Lower lobe of right lung (tissue), 2 donors: ENCODE measurements at regions not wholly inside any gene's neighbourhood (a gene's known extent, or its start where the extent isn't known, plus 50 kb on each side); places are given as distances from the start of the nearest gene placed in this dataset.

ENCODE experiments used
- ATAC-seq, 2 donors: fragments of 200-7000 bp; cut with Tn5 transposase; one replicate each; pipeline ENCODE4 v1.9.1; 2020 to 2022; ENCODE audit warnings: mild to moderate bottlenecking in 2 of 2, moderate library complexity in 2 of 2
- DNase-seq: peaks from one replicate; pipeline ENCODE4 v3.0.0-alpha.2; 2020
- H3K27ac ChIP-seq: fragments of 200-600 bp; one replicate; pipeline ENCODE4 v1.8.0; 2022
- H3K27me3 ChIP-seq: fragments of 200-600 bp; one replicate; pipeline ENCODE4 v1.8.0; 2022; ENCODE audit warnings: low read depth
- H3K36me3 ChIP-seq: fragments of 200-600 bp; one replicate; pipeline ENCODE4 v1.8.0; 2022; ENCODE audit warnings: mild to moderate bottlenecking
- H3K4me1 ChIP-seq: fragments of 200-600 bp; one replicate; pipeline ENCODE4 v1.8.0; 2022
- H3K4me3 ChIP-seq: fragments of 200-600 bp; one replicate; pipeline ENCODE4 v1.8.0; 2022; ENCODE audit warnings: mild to moderate bottlenecking
- H3K9me3 ChIP-seq: fragments of 200-600 bp; one replicate; pipeline ENCODE4 v1.8.0; 2022
- CTCF ChIP-seq: fragments of 200-600 bp; IDR thresholded peaks from one replicate; pipeline ENCODE4 v1.8.0; 2022; ENCODE audit warnings: antibody characterized with exemption, mild to moderate bottlenecking
- intact Hi-C: fragments of 100-400 bp; cut with DNase I; formaldehyde crosslinking; loops from one replicate; pipeline ENCODE4 v1.11.0; 2022
- donor health status: DM: no; HTN: yes; CAD: no; lungs with severe emphysema.

GRCh38 chr5:101929628-101930027 lies 366.5 kb downstream of the SLCO4C1 start:
- intact Hi-C loops = no loop called here
- H3K4me3 ChIP-seq = no peak overlapping the region
- no peak for DNase-seq
- no peak overlapping the region for H3K27ac ChIP-seq
- H3K27me3 ChIP-seq = no peaks in the 10 kb centered on the region
- no peaks in the 10 kb centered on the region for H3K4me1 ChIP-seq
- ATAC-seq = no peak
- H3K36me3 ChIP-seq = no peaks in the 10 kb centered on the region
- H3K9me3 ChIP-seq = no peaks in the 10 kb centered on the region
- TF ChIP-seq CTCF = no peak

- intact Hi-C loops = no loop called here
- TF ChIP-seq CTCF = no peak
- no peak overlapping the region for H3K27ac ChIP-seq
These were observed 378.9 kb downstream of the SLCO4C1 start for GRCh38 chr5:101917166-101917565.

GRCh38 chr5:101915554-101915953 lies 380.5 kb downstream of the SLCO4C1 start:
- H3K27ac ChIP-seq = no peak overlapping the region
- H3K4me1 ChIP-seq = no peaks in the 10 kb centered on the region
- TF ChIP-seq CTCF = no peak
- no peak overlapping the region for H3K4me3 ChIP-seq
- no peaks in the 10 kb centered on the region for H3K9me3 ChIP-seq
- no peaks in the 10 kb centered on the region for H3K27me3 ChIP-seq
- intact Hi-C loops = no loop called here
- no peak for DNase-seq
- ATAC-seq = no peak
- H3K36me3 ChIP-seq = no peaks in the 10 kb centered on the region

More at GRCh38 chr5:101917166-101917565, 378.9 kb downstream of the SLCO4C1 start:
- Histone ChIP-seq H3K36me3 (no peaks in the 10 kb centered on the region), H3K4me3 (no peak overlapping the region), H3K4me1 (no peaks in the 10 kb centered on the region), H3K9me3 (no peaks in the 10 kb centered on the region), H3K27me3 (no peaks in the 10 kb centered on the region)
- no peak for ATAC-seq
- no peak for DNase-seq

- Histone ChIP-seq H3K4me1 (no peaks in the 10 kb centered on the region), H3K4me3 (no peak overlapping the region), H3K27me3 (no peaks in the 10 kb centered on the region), H3K9me3 (no peaks in the 10 kb centered on the region), H3K36me3 (no peaks in the 10 kb centered on the region), H3K27ac (no peak overlapping the region)
- no peak for TF ChIP-seq CTCF
- DNase-seq = no peak
- ATAC-seq = no peak
- intact Hi-C loops = no loop called here
These were observed 391.3 kb downstream of the SLCO4C1 start for GRCh38 chr5:101904736-101905135.

GRCh38 chr5:101897914-101898313 lies 398.2 kb downstream of the SLCO4C1 start:
- no peak for TF ChIP-seq CTCF
- no peak overlapping the region for H3K4me3 ChIP-seq
- intact Hi-C loops = no loop called here

GRCh38 chr5:101894985-101895384 lies 401.1 kb downstream of the SLCO4C1 start:
- Histone ChIP-seq H3K36me3 (no peaks in the 10 kb centered on the region), H3K4me3 (no peak overlapping the region), H3K27me3 (no peaks in the 10 kb centered on the region), H3K27ac (no peak overlapping the region), H3K9me3 (no peaks in the 10 kb centered on the region), H3K4me1 (no peaks in the 10 kb centered on the region)
- no peak for DNase-seq
- no peak for TF ChIP-seq CTCF
- intact Hi-C loops = no loop called here
- ATAC-seq = no peak

More at GRCh38 chr5:101897914-101898313, 398.2 kb downstream of the SLCO4C1 start:
- H3K9me3 ChIP-seq = no peaks in the 10 kb centered on the region
- H3K36me3 ChIP-seq = no peaks in the 10 kb centered on the region
- ATAC-seq = peak in 1 of 2 donors; percentile 32
- DNase-seq = no peak
- no peaks in the 10 kb centered on the region for H3K4me1 ChIP-seq
- H3K27ac ChIP-seq = no peak overlapping the region
- H3K27me3 ChIP-seq = no peaks in the 10 kb centered on the region
